Inflammatory macrophage (primary cell): ENCODE measurements at regions not wholly inside any gene's neighbourhood (a gene's known extent, or its start where the extent isn't known, plus 50 kb on each side); places are given as distances from the start of the nearest gene placed in this dataset.
"Not testable (repeated sequence)": the region's sequence is repeated elsewhere in the genome, so short reads cannot be mapped to it uniquely, and the experiment has no call there.

Source experiments
- DNase-seq, 2 donors: peaks; one replicate each; pipeline ENCODE4 v3.0.0-alpha.2; 2020 to 2022

DNA sequence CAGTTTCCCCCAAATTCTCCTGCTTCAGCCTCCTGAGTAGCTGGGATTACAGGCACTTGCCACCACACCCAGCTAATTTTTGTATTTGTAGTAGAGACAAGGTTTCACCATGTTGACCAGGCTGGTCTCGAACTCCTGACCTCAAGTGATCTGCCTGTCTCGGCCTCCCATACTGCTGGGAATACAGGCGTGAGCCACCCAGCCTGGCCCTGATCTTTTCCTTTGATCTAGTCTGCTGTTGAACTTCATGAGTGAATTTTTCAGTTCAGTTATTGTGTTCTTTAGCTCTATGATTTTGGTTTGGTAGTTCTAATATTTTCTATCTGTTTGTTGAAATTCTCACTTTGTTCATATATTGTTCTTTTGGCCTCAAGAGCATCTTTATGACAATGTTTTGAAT, 83.4 kb upstream of the RAP2C start:
- not testable (repeated sequence) for DNase-seq

- DNase-seq = no peak
Measured at GRCh38 chrX:132294776-132295495, 75.7 kb upstream of the RAP2C start.

DNA sequence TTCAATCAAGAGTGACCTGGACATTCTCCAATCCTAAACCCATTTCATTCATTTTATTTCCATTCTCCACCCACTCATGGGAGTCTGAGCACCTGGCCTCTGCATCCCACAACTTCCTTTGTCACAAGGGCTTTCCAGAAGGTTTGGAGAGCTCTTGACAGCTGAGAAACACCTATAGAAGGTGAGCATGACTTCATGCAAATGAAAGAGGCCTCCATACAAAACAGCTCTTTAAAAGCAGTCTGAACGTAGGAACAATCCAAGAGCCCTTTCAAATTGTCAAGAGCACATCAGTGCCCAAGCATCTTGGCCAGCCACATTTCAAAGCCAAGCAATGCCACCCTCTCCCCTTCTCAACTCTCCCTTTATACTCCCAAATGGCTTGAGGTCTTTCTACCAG, 74.9 kb upstream of the RAP2C start:
- no peak for DNase-seq

DNA sequence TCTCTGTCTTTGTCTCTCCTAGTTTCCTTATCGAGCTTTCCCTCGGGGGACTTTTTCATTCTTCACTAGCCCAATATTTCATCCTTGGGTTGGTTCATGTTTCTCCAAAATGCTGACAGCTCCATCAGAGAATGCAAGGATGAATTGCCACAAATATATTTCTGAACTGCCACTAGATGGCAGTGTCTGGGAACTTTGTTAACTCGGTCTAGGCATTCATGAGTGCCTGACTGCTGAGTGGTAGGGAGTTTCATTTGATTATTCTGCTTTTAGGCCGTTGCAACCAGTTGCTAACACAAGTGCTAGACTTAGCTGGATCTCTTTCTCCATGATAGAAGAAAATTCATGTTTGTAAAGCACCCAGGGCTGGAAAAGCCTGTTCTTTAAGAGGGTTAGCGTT, 73.5 kb upstream of the RAP2C start:
- DNase-seq = peak; percentile 34 to 40

DNA sequence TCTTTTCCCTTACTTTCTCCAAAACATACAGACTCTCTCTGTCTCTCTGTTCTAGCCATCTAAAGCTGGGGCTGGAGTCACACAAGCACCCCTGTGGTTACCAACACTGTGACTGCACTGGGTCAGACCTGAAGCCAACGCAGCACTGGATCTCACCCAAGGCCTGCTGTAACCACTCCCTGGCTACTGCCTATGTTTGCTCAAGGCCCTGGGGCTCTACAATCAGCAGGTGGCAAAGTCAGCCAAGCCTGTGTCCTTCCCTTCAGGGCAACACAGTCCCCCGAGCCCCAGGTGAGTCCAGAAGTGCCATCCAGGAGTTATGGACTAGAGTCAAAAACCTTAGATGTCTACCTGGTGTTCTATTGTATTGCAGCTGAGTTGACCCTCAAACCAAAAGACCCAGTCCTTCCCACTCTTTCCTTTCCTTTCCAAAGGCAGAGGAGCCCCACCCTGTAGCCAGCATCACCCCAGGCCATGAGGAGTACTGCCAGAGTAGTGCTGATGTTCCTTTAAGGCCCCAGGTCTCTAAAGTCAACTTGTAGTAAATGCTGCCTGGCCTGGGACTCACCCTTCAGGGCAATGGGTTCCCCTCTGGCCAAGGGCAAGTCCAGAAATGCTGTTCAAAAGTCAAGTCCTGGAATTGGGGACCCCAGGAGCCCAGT, 58.8 kb upstream of the RAP2C start:
- no peak for DNase-seq

DNA sequence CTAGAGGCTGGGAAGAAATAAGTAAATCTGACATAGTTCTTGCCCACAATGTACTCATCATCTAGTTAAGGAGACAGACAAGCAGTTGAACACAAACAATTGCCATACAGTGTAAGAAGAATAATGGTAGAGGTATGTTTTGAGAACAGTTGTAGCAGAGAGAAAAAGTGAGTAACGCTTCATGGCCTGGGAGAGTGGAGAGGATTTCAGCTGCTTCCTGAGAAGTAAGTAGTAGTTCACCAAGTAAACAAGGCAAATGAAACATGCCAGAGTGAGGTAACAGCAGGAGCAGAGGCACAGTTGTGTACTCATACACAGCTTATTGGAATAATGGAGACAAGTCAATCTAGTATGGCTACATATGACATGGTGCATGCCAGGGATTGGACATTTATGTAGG, 53.6 kb upstream of the RAP2C start:
- DNase-seq = no peak

- no peak for DNase-seq
Measured at GRCh38 chrX:132271311-132271778, 52.1 kb upstream of the RAP2C start.

DNA sequence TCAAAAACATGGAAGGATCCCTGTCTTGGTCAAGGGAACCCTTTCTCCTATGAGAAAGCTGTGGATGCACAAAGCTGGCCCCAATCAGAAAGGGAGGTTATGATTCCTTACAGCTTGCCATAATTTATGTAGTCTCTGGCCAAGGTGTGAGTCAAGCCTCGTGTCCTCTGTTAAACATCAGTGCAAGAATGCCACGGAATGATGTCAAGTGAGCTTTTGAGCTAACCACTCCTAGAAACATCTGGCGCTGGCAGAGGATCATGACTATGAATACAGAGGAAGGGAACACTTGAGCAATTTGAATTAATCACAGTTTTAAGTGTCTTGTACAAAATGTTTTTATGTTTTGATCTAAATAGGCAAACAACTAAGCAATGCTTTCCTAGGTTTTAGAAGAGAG, 51.5 kb upstream of the RAP2C start:
- no peak for DNase-seq

GRCh38 chrX:132270021-132270420, 50.8 kb upstream of the RAP2C start:
- DNase-seq = no peak
